ENCODE measurements at regions not wholly inside any gene's neighbourhood (a gene's known extent, or its start where the extent isn't known, plus 50 kb on each side); places are given as distances from the start of the nearest gene placed in this dataset.

DNA sequence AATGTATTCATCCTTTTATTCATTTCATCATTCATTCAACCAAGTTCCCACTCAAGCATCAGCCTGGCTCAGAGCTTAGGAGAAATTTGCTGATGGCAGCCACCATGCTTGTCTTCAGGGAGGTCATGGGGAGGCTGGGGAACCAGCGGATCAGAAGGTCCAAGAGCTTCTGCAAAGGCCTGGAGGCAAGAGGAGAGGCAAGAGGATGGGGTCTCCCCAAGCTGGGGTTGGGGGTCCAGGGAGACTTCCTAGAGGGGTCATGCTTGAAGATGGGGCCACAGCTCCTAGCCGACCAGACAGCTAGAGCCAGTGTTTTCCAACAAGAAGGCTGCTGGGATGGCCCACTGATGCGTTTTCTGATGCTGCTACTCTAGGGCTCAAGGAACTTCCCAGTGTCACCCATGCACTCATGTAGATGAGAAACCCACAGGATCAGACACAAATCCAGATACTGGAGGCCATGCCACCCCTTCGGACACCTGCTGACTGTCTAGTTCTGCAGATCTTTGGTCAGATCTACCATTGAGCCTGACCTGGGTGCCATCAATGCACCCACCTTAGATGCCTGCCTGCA, 315.2 kb downstream of the AJAP1 start:
- TF ChIP-seq, protein P1, sequence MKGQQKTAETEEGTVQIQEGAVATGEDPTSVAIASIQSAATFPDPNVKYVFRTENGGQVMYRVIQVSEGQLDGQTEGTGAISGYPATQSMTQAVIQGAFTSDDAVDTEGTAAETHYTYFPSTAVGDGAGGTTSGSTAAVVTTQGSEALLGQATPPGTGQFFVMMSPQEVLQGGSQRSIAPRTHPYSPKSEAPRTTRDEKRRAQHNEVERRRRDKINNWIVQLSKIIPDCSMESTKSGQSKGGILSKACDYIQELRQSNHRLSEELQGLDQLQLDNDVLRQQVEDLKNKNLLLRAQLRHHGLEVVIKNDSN (IDR thresholded peaks at IDR 0.05) = no peak
- TF ChIP-seq TEAD4 (IDR thresholded peaks at IDR 0.05) (no peak), ZBTB7A (IDR thresholded peaks at IDR 0.05; ENCODE audit: low read depth) (no peak), CREB1 (IDR thresholded peaks at IDR 0.05; ENCODE audit: low read depth) (no peak), FOXM1 (IDR thresholded peaks at IDR 0.05; ENCODE audit: borderline replicate concordance, low read depth) (no peak), NFIC (IDR thresholded peaks at IDR 0.05) (no peak), TCF12 (IDR thresholded peaks at IDR 0.05; ENCODE audit: low read depth) (no peak), TAF1 (IDR thresholded peaks at IDR 0.05; ENCODE audit: low read depth) (no peak), EP300 (IDR thresholded peaks at IDR 0.05; ENCODE audit: borderline replicate concordance) (no peak), EGR1 (IDR thresholded peaks at IDR 0.05) (no peak), YY1 (IDR thresholded peaks at IDR 0.05; ENCODE audit: low read depth) (no peak)
- TF ChIP-seq, protein P2, sequence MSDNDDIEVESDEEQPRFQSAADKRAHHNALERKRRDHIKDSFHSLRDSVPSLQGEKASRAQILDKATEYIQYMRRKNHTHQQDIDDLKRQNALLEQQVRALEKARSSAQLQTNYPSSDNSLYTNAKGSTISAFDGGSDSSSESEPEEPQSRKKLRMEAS (IDR thresholded peaks at IDR 0.05) = no peak
- TF ChIP-seq, protein P3, sequence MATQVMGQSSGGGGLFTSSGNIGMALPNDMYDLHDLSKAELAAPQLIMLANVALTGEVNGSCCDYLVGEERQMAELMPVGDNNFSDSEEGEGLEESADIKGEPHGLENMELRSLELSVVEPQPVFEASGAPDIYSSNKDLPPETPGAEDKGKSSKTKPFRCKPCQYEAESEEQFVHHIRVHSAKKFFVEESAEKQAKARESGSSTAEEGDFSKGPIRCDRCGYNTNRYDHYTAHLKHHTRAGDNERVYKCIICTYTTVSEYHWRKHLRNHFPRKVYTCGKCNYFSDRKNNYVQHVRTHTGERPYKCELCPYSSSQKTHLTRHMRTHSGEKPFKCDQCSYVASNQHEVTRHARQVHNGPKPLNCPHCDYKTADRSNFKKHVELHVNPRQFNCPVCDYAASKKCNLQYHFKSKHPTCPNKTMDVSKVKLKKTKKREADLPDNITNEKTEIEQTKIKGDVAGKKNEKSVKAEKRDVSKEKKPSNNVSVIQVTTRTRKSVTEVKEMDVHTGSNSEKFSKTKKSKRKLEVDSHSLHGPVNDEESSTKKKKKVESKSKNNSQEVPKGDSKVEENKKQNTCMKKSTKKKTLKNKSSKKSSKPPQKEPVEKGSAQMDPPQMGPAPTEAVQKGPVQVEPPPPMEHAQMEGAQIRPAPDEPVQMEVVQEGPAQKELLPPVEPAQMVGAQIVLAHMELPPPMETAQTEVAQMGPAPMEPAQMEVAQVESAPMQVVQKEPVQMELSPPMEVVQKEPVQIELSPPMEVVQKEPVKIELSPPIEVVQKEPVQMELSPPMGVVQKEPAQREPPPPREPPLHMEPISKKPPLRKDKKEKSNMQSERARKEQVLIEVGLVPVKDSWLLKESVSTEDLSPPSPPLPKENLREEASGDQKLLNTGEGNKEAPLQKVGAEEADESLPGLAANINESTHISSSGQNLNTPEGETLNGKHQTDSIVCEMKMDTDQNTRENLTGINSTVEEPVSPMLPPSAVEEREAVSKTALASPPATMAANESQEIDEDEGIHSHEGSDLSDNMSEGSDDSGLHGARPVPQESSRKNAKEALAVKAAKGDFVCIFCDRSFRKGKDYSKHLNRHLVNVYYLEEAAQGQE (IDR thresholded peaks at IDR 0.05; ENCODE audit: low read depth) = no peak

DNA sequence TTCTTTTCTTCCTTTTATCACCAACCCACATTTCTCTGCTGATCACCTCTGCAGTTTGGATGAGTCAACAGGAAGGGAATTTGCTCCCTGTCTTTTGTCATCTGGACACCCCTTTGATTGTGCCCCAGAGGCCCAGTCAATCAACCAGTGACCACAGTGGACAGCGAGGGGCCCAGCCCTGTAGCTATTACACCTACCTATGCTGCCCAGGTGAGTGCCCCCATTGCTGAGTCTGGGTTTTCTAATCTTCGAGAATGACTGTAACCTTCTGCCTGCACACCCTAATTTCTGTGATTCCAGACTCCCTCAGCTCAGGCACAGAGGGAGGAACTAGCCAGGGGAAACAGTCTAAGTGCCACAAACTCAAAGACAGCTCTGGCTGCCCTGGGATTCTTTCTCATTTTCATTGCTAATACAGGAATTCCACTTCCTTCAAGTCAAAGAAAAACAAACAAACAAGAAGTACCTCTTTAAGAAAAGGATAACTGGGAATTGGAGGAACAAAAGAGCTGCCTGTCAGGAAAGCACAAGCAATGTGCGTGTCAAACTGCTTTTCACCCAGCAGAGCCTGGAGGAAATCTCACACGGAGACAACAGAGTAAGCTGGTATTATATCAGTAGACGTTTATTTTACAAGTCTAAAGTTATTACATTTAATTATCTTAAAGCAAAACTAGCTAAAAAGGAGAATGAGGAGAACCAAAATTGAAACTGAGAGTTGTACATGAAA, 311.1 kb downstream of the AJAP1 start:
- TF ChIP-seq CEBPB (IDR thresholded peaks at IDR 0.05) (no peak), EGR1 (IDR thresholded peaks at IDR 0.05) (no peak)
- TF ChIP-seq, protein P1 (IDR thresholded peaks at IDR 0.05) = no peak

DNA sequence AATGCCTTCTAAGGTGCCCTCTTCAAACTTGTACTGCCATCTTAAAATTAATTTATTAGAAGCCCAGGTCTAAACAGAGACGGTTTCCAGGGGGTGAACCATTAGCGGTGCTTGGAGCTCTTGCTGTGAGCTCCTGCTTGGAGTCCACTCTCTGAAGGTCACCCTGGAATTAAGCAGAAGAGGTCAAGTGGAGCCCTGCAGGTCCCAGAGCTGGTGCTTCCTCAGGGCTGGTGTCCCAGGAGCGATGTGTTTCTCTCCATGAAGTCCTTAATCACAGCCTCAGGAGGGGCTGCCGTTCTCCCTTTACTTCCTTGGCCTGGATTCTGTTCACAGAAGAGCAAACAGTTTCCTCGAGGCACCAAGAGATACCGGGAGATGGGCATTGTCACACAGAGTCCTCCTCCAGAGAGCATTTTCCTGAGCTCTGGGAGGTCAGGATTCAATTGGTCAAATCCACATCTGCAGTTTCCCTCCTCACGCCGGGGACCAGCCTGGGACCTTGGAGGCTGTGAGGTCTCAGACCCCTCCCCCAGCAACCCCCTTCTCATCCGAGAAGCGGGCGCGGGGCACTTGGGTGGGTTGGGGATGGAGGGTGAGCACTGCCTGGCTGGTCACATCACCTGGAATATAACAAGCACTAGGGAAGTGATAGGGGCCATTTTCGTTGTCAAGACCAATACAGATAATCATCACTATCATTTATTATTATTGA, 310.4 kb downstream of the AJAP1 start:
- TF ChIP-seq, protein P1 (IDR thresholded peaks at IDR 0.05) = no peak
- no peak for TF ChIP-seq EGR1 (IDR thresholded peaks at IDR 0.05)
- TF ChIP-seq TEAD4 (IDR thresholded peaks at IDR 0.05) = no peak
- TF ChIP-seq TCF12 (IDR thresholded peaks at IDR 0.05; ENCODE audit: low read depth) = no peak
- TF ChIP-seq CEBPB (IDR thresholded peaks at IDR 0.05) = no peak
- no peak for TF ChIP-seq ZBTB7A (IDR thresholded peaks at IDR 0.05; ENCODE audit: low read depth)
- TF ChIP-seq CREB1 (IDR thresholded peaks at IDR 0.05; ENCODE audit: low read depth) = no peak
- TF ChIP-seq NFIC (IDR thresholded peaks at IDR 0.05) = no peak
- no peak for TF ChIP-seq RAD21 (IDR thresholded peaks at IDR 0.05; ENCODE audit: low read depth)
- TF ChIP-seq, protein P2 (IDR thresholded peaks at IDR 0.05) = no peak
- TF ChIP-seq, protein P3 (IDR thresholded peaks at IDR 0.05; ENCODE audit: low read depth) = no peak
- TF ChIP-seq FOXM1 (IDR thresholded peaks at IDR 0.05; ENCODE audit: borderline replicate concordance, low read depth) = no peak
- no peak for TF ChIP-seq EP300 (IDR thresholded peaks at IDR 0.05; ENCODE audit: borderline replicate concordance)
- TF ChIP-seq TAF1 (IDR thresholded peaks at IDR 0.05; ENCODE audit: low read depth) = no peak
- TF ChIP-seq YY1 (IDR thresholded peaks at IDR 0.05; ENCODE audit: low read depth) = no peak

DNA sequence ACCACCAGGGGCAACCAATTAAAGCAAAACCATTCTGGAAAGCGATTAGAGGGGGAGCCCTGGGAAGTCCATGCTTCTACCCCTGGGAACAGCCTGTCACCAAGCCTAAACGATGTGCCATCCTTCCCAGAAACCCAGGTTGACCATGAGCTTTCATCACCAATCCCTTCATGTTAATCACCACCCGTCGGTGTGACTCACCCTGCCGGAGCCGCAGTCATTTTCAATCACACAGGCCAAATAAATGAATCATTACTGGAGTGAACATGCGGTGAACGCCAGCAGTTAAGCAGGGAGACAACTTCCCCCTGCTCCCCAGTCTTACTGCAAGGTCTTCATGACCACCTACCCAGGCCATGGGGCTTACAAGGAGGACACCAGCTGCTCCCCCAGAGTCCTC, 308.8 kb downstream of the AJAP1 start:
- TF ChIP-seq, protein P3 (IDR thresholded peaks at IDR 0.05; ENCODE audit: low read depth) = no peak
- no peak for TF ChIP-seq FOXM1 (IDR thresholded peaks at IDR 0.05; ENCODE audit: borderline replicate concordance, low read depth)
- no peak for TF ChIP-seq NFIC (IDR thresholded peaks at IDR 0.05)
- TF ChIP-seq CEBPB (IDR thresholded peaks at IDR 0.05) = no peak
- TF ChIP-seq TEAD4 (IDR thresholded peaks at IDR 0.05) = no peak

All from Ishikawa (cell line).